ENCODE measurements at regions not wholly inside any gene's neighbourhood (a gene's known extent, or its start where the extent isn't known, plus 50 kb on each side); places are given as distances from the start of the nearest gene placed in this dataset.
A peak's percentile ranks its signal among the peaks of the same experiment; 100 is the strongest.

GRCh38 chr7:130996205-130996832, 262.3 kb upstream of the KLF14 start:
- in situ Hi-C loops (cut with HindIII; ENCODE audit: low sequenced_read_pairs), result no loop called here
- TF ChIP-seq, protein P1, sequence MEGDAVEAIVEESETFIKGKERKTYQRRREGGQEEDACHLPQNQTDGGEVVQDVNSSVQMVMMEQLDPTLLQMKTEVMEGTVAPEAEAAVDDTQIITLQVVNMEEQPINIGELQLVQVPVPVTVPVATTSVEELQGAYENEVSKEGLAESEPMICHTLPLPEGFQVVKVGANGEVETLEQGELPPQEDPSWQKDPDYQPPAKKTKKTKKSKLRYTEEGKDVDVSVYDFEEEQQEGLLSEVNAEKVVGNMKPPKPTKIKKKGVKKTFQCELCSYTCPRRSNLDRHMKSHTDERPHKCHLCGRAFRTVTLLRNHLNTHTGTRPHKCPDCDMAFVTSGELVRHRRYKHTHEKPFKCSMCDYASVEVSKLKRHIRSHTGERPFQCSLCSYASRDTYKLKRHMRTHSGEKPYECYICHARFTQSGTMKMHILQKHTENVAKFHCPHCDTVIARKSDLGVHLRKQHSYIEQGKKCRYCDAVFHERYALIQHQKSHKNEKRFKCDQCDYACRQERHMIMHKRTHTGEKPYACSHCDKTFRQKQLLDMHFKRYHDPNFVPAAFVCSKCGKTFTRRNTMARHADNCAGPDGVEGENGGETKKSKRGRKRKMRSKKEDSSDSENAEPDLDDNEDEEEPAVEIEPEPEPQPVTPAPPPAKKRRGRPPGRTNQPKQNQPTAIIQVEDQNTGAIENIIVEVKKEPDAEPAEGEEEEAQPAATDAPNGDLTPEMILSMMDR (IDR thresholded peaks at IDR 0.05; ENCODE audit: low read depth, low read length), result no peak
- H3K4me3 ChIP-seq (ENCODE audit: low read depth, low read length), result no peak overlapping the region
- DNase-seq (ENCODE audit: low read depth, low spot score), result no peak

DNA sequence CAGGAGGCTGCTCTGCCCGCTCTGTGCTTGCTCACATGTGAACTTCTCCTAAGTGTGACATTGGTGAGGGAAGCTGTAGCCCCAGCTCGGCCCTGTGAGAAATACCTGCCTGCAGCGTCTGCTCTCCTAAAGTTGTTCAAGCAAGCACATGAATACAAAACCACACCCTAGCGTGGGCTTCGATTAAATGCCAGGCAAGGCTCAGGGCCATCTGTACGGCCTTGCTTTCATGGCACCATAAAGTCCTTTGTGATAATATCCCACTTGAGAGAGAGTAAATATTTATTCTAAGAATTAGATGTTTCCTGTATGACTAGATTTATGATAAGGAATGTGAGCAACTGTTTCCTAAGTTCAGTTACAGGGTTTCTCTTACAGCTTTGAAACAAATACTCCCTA, 262.8 kb upstream of the KLF14 start:
- in situ Hi-C loops (cut with HindIII; ENCODE audit: low sequenced_read_pairs), result no loop called here
- TF ChIP-seq, protein P1 (IDR thresholded peaks at IDR 0.05; ENCODE audit: low read depth, low read length), result no peak
- no peak for DNase-seq (ENCODE audit: low read depth, low spot score)
- H3K4me3 ChIP-seq (ENCODE audit: low read depth, low read length), result no peak overlapping the region

- TF ChIP-seq, protein P1 (IDR thresholded peaks at IDR 0.05; ENCODE audit: low read depth, low read length), result no peak
- peak; percentile 62 for DNase-seq (ENCODE audit: low read depth, low spot score)
- in situ Hi-C loops (cut with HindIII; ENCODE audit: low sequenced_read_pairs), result no loop called here
- no peak overlapping the region for H3K4me3 ChIP-seq (ENCODE audit: low read depth, low read length)
Measured at GRCh38 chr7:130998993-130999602, 265.1 kb upstream of the KLF14 start.

DNA sequence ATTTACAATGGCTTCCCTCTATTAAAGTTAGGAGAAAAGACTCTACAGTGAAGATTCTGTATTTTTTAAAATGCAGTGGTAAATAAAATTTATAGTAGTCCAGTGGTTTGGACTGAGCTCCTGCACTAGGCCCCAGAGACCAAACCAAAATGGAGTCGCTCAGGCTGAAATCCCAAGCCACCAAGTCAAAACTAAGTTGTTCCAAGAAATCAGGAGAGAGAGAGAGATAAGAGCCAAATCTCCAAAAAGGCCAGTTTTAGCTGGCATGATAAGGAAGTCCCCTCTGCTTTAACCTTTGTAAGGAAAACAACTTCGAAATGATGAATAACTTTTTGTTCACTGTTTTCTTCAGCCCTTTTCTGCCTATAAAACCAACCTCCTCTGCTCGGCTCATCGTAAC, 265.9 kb upstream of the KLF14 start:
- in situ Hi-C loops (cut with HindIII; ENCODE audit: low sequenced_read_pairs), result no loop called here
- TF ChIP-seq, protein P1 (IDR thresholded peaks at IDR 0.05; ENCODE audit: low read depth, low read length), result no peak
- DNase-seq (ENCODE audit: low read depth, low spot score), result no peak
- H3K4me3 ChIP-seq (ENCODE audit: low read depth, low read length), result no peak overlapping the region

GRCh38 chr7:131000389-131000788, 266.4 kb upstream of the KLF14 start:
- DNase-seq (ENCODE audit: low read depth, low spot score), result no peak
- TF ChIP-seq, protein P1 (IDR thresholded peaks at IDR 0.05; ENCODE audit: low read depth, low read length), result no peak
- in situ Hi-C loops (cut with HindIII; ENCODE audit: low sequenced_read_pairs), result no loop called here
- H3K4me3 ChIP-seq (ENCODE audit: low read depth, low read length), result no peak overlapping the region

DNA sequence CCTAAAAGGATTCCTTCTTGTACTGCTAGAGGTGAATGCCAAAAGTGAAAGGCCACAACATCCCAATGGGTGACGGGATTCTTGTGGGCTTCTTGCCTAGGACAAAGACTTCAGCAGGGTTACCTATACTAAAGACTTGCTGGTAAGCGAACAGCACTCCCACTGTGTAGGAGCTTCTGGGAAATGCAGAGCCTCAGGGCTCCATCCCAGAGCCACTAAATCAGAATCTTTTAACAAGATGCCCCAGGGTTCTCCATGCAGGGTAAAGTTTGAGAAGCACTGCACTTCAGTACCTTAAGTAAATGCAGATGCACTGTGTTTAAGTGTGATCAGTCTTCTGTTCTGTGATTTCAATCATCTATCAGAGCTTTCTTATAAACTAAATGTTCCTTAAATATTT, 266.9 kb upstream of the KLF14 start:
- TF ChIP-seq, protein P1 (IDR thresholded peaks at IDR 0.05; ENCODE audit: low read depth, low read length), result no peak
- no peak for DNase-seq (ENCODE audit: low read depth, low spot score)
- no peak overlapping the region for H3K4me3 ChIP-seq (ENCODE audit: low read depth, low read length)
- in situ Hi-C loops (cut with HindIII; ENCODE audit: low sequenced_read_pairs), result no loop called here
